Mesenchymal stem cell (in vitro differentiated cells and primary cell): ENCODE measurements at regions not wholly inside any gene's neighbourhood (a gene's known extent, or its start where the extent isn't known, plus 50 kb on each side); places are given as distances from the start of the nearest gene placed in this dataset.
A peak's percentile ranks its signal among the peaks of the same experiment; 100 is the strongest.

Source experiments
- DNase-seq: peaks from one replicate; pipeline ENCODE4 v3.0.0-alpha.2; 2013
- H2AFZ ChIP-seq: one replicate; pipeline ENCODE4 v1.6.1; 2013; ENCODE audit warnings: low read depth, mild to moderate bottlenecking, control low read depth, inconsistent platforms, low read length, moderate library complexity
- H2AK5ac ChIP-seq: 2 replicates; pipeline ENCODE4 v1.6.1; 2013; ENCODE audit warnings: low read length, moderate library complexity, mild to moderate bottlenecking, inconsistent platforms; ENCODE audit not compliant: severe bottlenecking
- H2BK120ac ChIP-seq: one replicate; pipeline ENCODE4 v1.6.1; 2013; ENCODE audit warnings: low read depth, mild to moderate bottlenecking, inconsistent platforms, low read length, moderate library complexity
- H2BK12ac ChIP-seq, 2 experiments: one replicate each; pipeline ENCODE4 v1.6.1; 2013; ENCODE audit warnings: inconsistent platforms in 2 of 2, low read length in 2 of 2, mild to moderate bottlenecking in 2 of 2, moderate library complexity in 2 of 2, control low read depth in 1 of 2
- H2BK15ac ChIP-seq: one replicate; pipeline ENCODE4 v1.6.1; 2013; ENCODE audit warnings: mild to moderate bottlenecking, low read depth, inconsistent platforms; ENCODE audit not compliant: poor library complexity, severe bottlenecking
- H2BK5ac ChIP-seq: 2 replicates; pipeline ENCODE4 v1.6.1; 2013; ENCODE audit warnings: low read depth, mild to moderate bottlenecking, low read length, control low read depth, inconsistent platforms; ENCODE audit not compliant: poor library complexity, severe bottlenecking
- H3K14ac ChIP-seq, 2 experiments: one replicate each; pipeline ENCODE4 v1.6.1; 2013; ENCODE audit warnings: inconsistent platforms in 2 of 2, low read length in 2 of 2, control low read depth in 1 of 2, mild to moderate bottlenecking in 1 of 2, moderate library complexity in 1 of 2
- H3K18ac ChIP-seq, 2 experiments: one replicate each; pipeline ENCODE4 v1.6.1; 2013; ENCODE audit warnings: inconsistent platforms in 2 of 2, low read length in 2 of 2, control low read depth in 1 of 2, low read depth in 1 of 2, mild to moderate bottlenecking in 1 of 2
- H3K23ac ChIP-seq, 2 experiments: one replicate each; pipeline ENCODE4 v1.6.1; 2013; ENCODE audit warnings: inconsistent platforms in 2 of 2, low read length in 2 of 2, mild to moderate bottlenecking in 2 of 2, moderate library complexity in 2 of 2, control low read depth in 1 of 2
- H3K27ac ChIP-seq: 2 replicates; pipeline ENCODE4 v1.5.1; 2013; ENCODE audit warnings: mild to moderate bottlenecking, moderate library complexity, low read length, control low read depth, inconsistent platforms; ENCODE audit not compliant: poor library complexity, severe bottlenecking
- H3K27me3 ChIP-seq, 2 experiments: 2 replicates each; pipeline versions ENCODE4 v1.6.1 to v1.7.0; 2013; ENCODE audit warnings: low read length in 2 of 2, mild to moderate bottlenecking in 2 of 2, moderate library complexity in 2 of 2, control low read depth in 1 of 2, inconsistent platforms in 1 of 2; ENCODE audit not compliant: control insufficient read depth in 1 of 2, insufficient read depth in 1 of 2
- H3K36me3 ChIP-seq, 2 experiments: 2 replicates each; pipeline versions ENCODE4 v1.6.1 to v1.7.0; 2013; ENCODE audit warnings: low read length in 2 of 2, control low read depth in 1 of 2, inconsistent platforms in 1 of 2, low read depth in 1 of 2, mild to moderate bottlenecking in 1 of 2; ENCODE audit not compliant: insufficient read depth in 2 of 2, control insufficient read depth in 1 of 2
- H3K4ac ChIP-seq, 2 experiments: one replicate each; pipeline ENCODE4 v1.6.1; 2013; ENCODE audit warnings: inconsistent platforms in 2 of 2, low read length in 2 of 2, mild to moderate bottlenecking in 2 of 2, moderate library complexity in 2 of 2, control low read depth in 1 of 2, low read depth in 1 of 2
- H3K4me1 ChIP-seq: 2 replicates; pipeline ENCODE4 v1.6.1; 2013; ENCODE audit warnings: low read depth, low read length, control low read depth; ENCODE audit not compliant: control insufficient read depth, insufficient read depth
- H3K4me2 ChIP-seq: 2 replicates; pipeline ENCODE4 v1.6.1; 2013; ENCODE audit warnings: low read length, mild to moderate bottlenecking, inconsistent platforms; ENCODE audit not compliant: poor library complexity, severe bottlenecking
- H3K4me3 ChIP-seq, 2 experiments: 2 replicates each; pipeline versions ENCODE4 v1.5.1 to v1.7.0; 2013; ENCODE audit warnings: low read length in 2 of 2, mild to moderate bottlenecking in 2 of 2, control low read depth in 1 of 2, low read depth in 1 of 2; ENCODE audit not compliant: insufficient read depth in 1 of 2
- H3K79me1 ChIP-seq: replicated peaks from 2 replicates; pipeline ENCODE4 v1.6.1; 2013; ENCODE audit warnings: mild to moderate bottlenecking, control low read depth, low read length, inconsistent platforms; ENCODE audit not compliant: poor library complexity, severe bottlenecking
- H3K9ac ChIP-seq: 2 replicates; pipeline ENCODE4 v1.7.0; 2013; ENCODE audit warnings: mild to moderate bottlenecking, low read length, moderate library complexity
- H3K9me3 ChIP-seq: 2 replicates; pipeline ENCODE4 v1.7.0; 2013; ENCODE audit warnings: mild to moderate bottlenecking, low read length; ENCODE audit not compliant: control insufficient read depth
- H4K8ac ChIP-seq: one replicate; pipeline ENCODE4 v1.6.1; 2013; ENCODE audit warnings: inconsistent platforms, mild to moderate bottlenecking, low read length, moderate library complexity
- H4K91ac ChIP-seq: one replicate; pipeline ENCODE4 v1.6.1; 2013; ENCODE audit warnings: mild to moderate bottlenecking, low read length, inconsistent platforms
- whole genome bisulfite sequencing: methylation state at CpG from one replicate; pipeline ENCODE4 v1.1.7; 2013; ENCODE audit warnings: mixed read lengths; 5-methylcytosine and 5-hydroxymethylcytosine counted together

GRCh38 chr11:106378513-106379179 lies 301.2 kb downstream of the AASDHPPT start:
- no peak overlapping the region for H3K23ac ChIP-seq
- WGBS, result 89% methylated on average over 3 of the region's 3 CpGs
- no peak overlapping the region for H2BK120ac ChIP-seq

GRCh38 chr11:106379265-106379664 lies 301.8 kb downstream of the AASDHPPT start:
- H3K4me3 ChIP-seq, result no peak overlapping the region
- no peak overlapping the region for H3K27ac ChIP-seq
- DNase-seq, result no peak
- no peak overlapping the region for H3K14ac ChIP-seq
- no peak overlapping the region for H3K9ac ChIP-seq
- no peaks in the 10 kb centered on the region for H3K36me3 ChIP-seq
- H3K18ac ChIP-seq, result no peak overlapping the region
- H4K8ac ChIP-seq, result no peak overlapping the region
- no peak overlapping the region for H2BK12ac ChIP-seq
- H2AK5ac ChIP-seq, result no peak overlapping the region
- 69% methylated on average over 1 of the region's 2 CpGs for WGBS
- H2BK120ac ChIP-seq, result no peak overlapping the region
- no peak overlapping the region for H2BK5ac ChIP-seq
- H2AFZ ChIP-seq, result no peak overlapping the region
- H4K91ac ChIP-seq, result no peak overlapping the region
- H3K23ac ChIP-seq, result no peak overlapping the region
- no peaks in the 10 kb centered on the region for H3K4me1 ChIP-seq
- no peak overlapping the region for H3K4ac ChIP-seq
- no peaks in the 10 kb centered on the region for H3K27me3 ChIP-seq
- H3K79me1 ChIP-seq, result no peaks in the 10 kb centered on the region
- no peak overlapping the region for H2BK15ac ChIP-seq
- H3K9me3 ChIP-seq, result no peaks in the 10 kb centered on the region
- no peak overlapping the region for H3K4me2 ChIP-seq

More at GRCh38 chr11:106378513-106379179, 301.2 kb downstream of the AASDHPPT start:
- no peak overlapping the region for H2BK12ac ChIP-seq
- no peak overlapping the region for H3K4me3 ChIP-seq
- H3K4me1 ChIP-seq, result no peaks in the 10 kb centered on the region
- no peak overlapping the region for H2AK5ac ChIP-seq
- no peak for DNase-seq
- H2BK15ac ChIP-seq, result no peak overlapping the region
- no peak overlapping the region for H3K9ac ChIP-seq
- no peak overlapping the region for H3K4me2 ChIP-seq
- no peak overlapping the region for H3K4ac ChIP-seq
- H3K27me3 ChIP-seq, result no peaks in the 10 kb centered on the region
- no peaks in the 10 kb centered on the region for H3K9me3 ChIP-seq
- H3K27ac ChIP-seq, result no peak overlapping the region
- no peak overlapping the region for H4K91ac ChIP-seq
- H3K14ac ChIP-seq, result no peak overlapping the region
- H2BK5ac ChIP-seq, result no peak overlapping the region
- H3K79me1 ChIP-seq, result no peaks in the 10 kb centered on the region
- H2AFZ ChIP-seq, result no peak overlapping the region
- H3K18ac ChIP-seq, result no peak overlapping the region
- peak overlapping the region; percentile 60 for H4K8ac ChIP-seq
- no peaks in the 10 kb centered on the region for H3K36me3 ChIP-seq

- Histone ChIP-seq H2BK120ac (no peak overlapping the region), H2AK5ac (no peak overlapping the region), H3K18ac (no peak overlapping the region), H3K4me1 (no peaks in the 10 kb centered on the region), H3K79me1 (no peaks in the 10 kb centered on the region), H3K27me3 (no peaks in the 10 kb centered on the region), H2AFZ (no peak overlapping the region), H3K9ac (no peak overlapping the region), H3K4me2 (no peak overlapping the region), H3K14ac (no peak overlapping the region), H3K27ac (no peak overlapping the region), H2BK5ac (no peak overlapping the region), H4K8ac (no peak overlapping the region), H3K9me3 (no peaks in the 10 kb centered on the region), H2BK15ac (no peak overlapping the region), H3K4ac (peak overlapping the region in 1 of 2 experiments; percentile 67), H4K91ac (no peak overlapping the region), H3K23ac (no peak overlapping the region), H3K36me3 (no peaks in the 10 kb centered on the region), H3K4me3 (no peak overlapping the region), H2BK12ac (no peak overlapping the region)
- no peak for DNase-seq
- WGBS, result no CpG with 5 or more reads among the region's 1 CpG
These were observed 302.2 kb downstream of the AASDHPPT start for GRCh38 chr11:106379712-106380111.

- H3K79me1 ChIP-seq, result no peaks in the 10 kb centered on the region
- H3K4me3 ChIP-seq, result no peak overlapping the region
- peak overlapping the region in 1 of 2 experiments; percentile 47 for H2BK12ac ChIP-seq
- WGBS, result 93% methylated on average over 2 of the region's 3 CpGs
- H3K14ac ChIP-seq, result no peak overlapping the region
- no peak overlapping the region for H2BK120ac ChIP-seq
- no peak overlapping the region for H4K91ac ChIP-seq
- no peak overlapping the region for H3K18ac ChIP-seq
- no peak overlapping the region for H2AK5ac ChIP-seq
- no peaks in the 10 kb centered on the region for H3K27me3 ChIP-seq
- H2BK5ac ChIP-seq, result no peak overlapping the region
- H3K4me2 ChIP-seq, result no peak overlapping the region
- H3K23ac ChIP-seq, result no peak overlapping the region
- H2BK15ac ChIP-seq, result no peak overlapping the region
- no peak overlapping the region for H3K4ac ChIP-seq
- no peak overlapping the region for H3K27ac ChIP-seq
- no peaks in the 10 kb centered on the region for H3K9me3 ChIP-seq
- no peak overlapping the region for H4K8ac ChIP-seq
- no peak overlapping the region for H2AFZ ChIP-seq
- no peak for DNase-seq
- H3K36me3 ChIP-seq, result no peaks in the 10 kb centered on the region
- H3K4me1 ChIP-seq, result no peaks in the 10 kb centered on the region
- no peak overlapping the region for H3K9ac ChIP-seq
These were observed 304.4 kb downstream of the AASDHPPT start for GRCh38 chr11:106381895-106382294.
